SK-N-SH (cell line): ENCODE measurements at regions not wholly inside any gene's neighbourhood (a gene's known extent, or its start where the extent isn't known, plus 50 kb on each side); places are given as distances from the start of the nearest gene placed in this dataset.

Experiments used
- CTCF ChIA-PET: fragments of 300-600, 350-600 bp; formaldehyde crosslinking; extraction: SDS; loops from one replicate; lab custom pipeline; 2021; lab: Yijun Ruan, JAX
- POLR2A ChIA-PET: fragments of 350-600 bp; sonication (Branson Sonifier 250); formaldehyde crosslinking; extraction: SDS; loops from one replicate; lab custom pipeline; 2020; ENCODE audit warnings: antibody characterized with exemption, inconsistent platforms; lab: Yijun Ruan, JAX
- DNase-seq: peaks from one replicate; pipeline ENCODE4 v3.0.0; 2012
- H2AFZ ChIP-seq: fragments of 200-600 bp; sonication (generic); 2 replicates; pipeline ENCODE4 v1.8.1; 2016; ENCODE audit warnings: antibody characterized with exemption, mild to moderate bottlenecking, low read depth
- H3F3A ChIP-seq: fragments of 200-600 bp; sonication (generic); replicated peaks from 2 replicates; pipeline ENCODE3; 2016; ENCODE audit warnings: antibody characterized with exemption, mild to moderate bottlenecking; ENCODE audit not compliant: insufficient read depth
- H3K27ac ChIP-seq, 2 experiments: fragments of 200-500 bp in 1 of 2; fragments of 200-600 bp in 1 of 2; sonication (Bioruptor generic) in 1 of 2; sonication (generic), shearing (Covaris generic) in 1 of 2; 2 replicates each; pipeline versions ENCODE4 v1.5.1 to v1.6.1; 2014 to 2016; ENCODE audit warnings: low read depth in 2 of 2, inconsistent platforms in 1 of 2, low read length in 1 of 2, mild to moderate bottlenecking in 1 of 2, mixed read lengths in 1 of 2
- H3K27me3 ChIP-seq: fragments of 200-600 bp; sonication (generic), shearing (Covaris generic); 2 replicates; pipeline ENCODE4 v1.6.1; 2016; ENCODE audit warnings: mixed run types; ENCODE audit not compliant: insufficient read depth
- H3K36me3 ChIP-seq, 2 experiments: fragments of 200-500 bp in 1 of 2; fragments of 200-600 bp in 1 of 2; sonication (Bioruptor generic) in 1 of 2; sonication (generic) in 1 of 2; replicated peaks in 1 of 2; 2 replicates each; pipeline versions ENCODE3 to v1.5.1; 2014 to 2016; ENCODE audit warnings: low read length in 1 of 2, mild to moderate bottlenecking in 1 of 2; ENCODE audit not compliant: insufficient read depth in 2 of 2, control insufficient read depth in 1 of 2
- H3K4me1 ChIP-seq, 2 experiments: fragments of 200-500 bp in 1 of 2; fragments of 200-600 bp in 1 of 2; sonication (Bioruptor generic) in 1 of 2; sonication (generic), shearing (Covaris generic) in 1 of 2; 2 replicates each; pipeline versions ENCODE4 v1.5.1 to v1.6.1; 2014 to 2016; ENCODE audit warnings: low read depth in 1 of 2, low read length in 1 of 2, mixed run types in 1 of 2; ENCODE audit not compliant: insufficient read depth in 2 of 2, control insufficient read depth in 1 of 2
- H3K4me2 ChIP-seq: fragments of 200-600 bp; sonication (generic), shearing (Covaris generic); 2 replicates; pipeline ENCODE4 v1.6.1; 2017; ENCODE audit warnings: mixed run types
- H3K4me3 ChIP-seq, 2 experiments: fragments of 200-500 bp in 1 of 2; fragments of 200-600 bp in 1 of 2; sonication (Bioruptor generic) in 1 of 2; sonication (generic), shearing (Covaris generic) in 1 of 2; 2 replicates each; pipeline versions ENCODE4 v1.5.1 to v1.8.1; 2014 to 2016; ENCODE audit warnings: low read depth in 2 of 2, inconsistent platforms in 1 of 2, low read length in 1 of 2, mild to moderate bottlenecking in 1 of 2, mixed read lengths in 1 of 2, moderate library complexity in 1 of 2
- H3K79me2 ChIP-seq: fragments of 200-600 bp; sonication (generic); 2 replicates; pipeline ENCODE4 v1.8.1; 2017; ENCODE audit warnings: mild to moderate bottlenecking; ENCODE audit not compliant: insufficient read depth
- H3K9ac ChIP-seq: fragments of 200-600 bp; sonication (generic); 2 replicates; pipeline ENCODE4 v1.6.1; 2017; ENCODE audit warnings: mixed run types
- H3K9me2 ChIP-seq: fragments of 200-600 bp; sonication (generic); 2 replicates; pipeline ENCODE4 v1.6.1; 2017; ENCODE audit warnings: mixed run types
- H3K9me3 ChIP-seq: fragments of 200-600 bp; sonication (generic); 2 replicates; pipeline ENCODE4 v1.6.1; 2017; ENCODE audit warnings: mixed run types, mild to moderate bottlenecking, moderate library complexity
- H4K20me1 ChIP-seq: fragments of 200-600 bp; sonication (generic); 2 replicates; pipeline ENCODE4 v1.6.1; 2017; ENCODE audit warnings: mild to moderate bottlenecking, mixed run types; ENCODE audit not compliant: insufficient read depth
- CTCF ChIP-seq: fragments of 200-600 bp; sonication (generic); IDR thresholded peaks from 2 replicates; pipeline ENCODE4 v1.6.1; 2017; ENCODE audit warnings: antibody characterized with exemption, mild to moderate bottlenecking, moderate library complexity
- FOXM1 ChIP-seq: IDR thresholded peaks from 2 replicates; pipeline ENCODE4 v1.4.0; 2012; ENCODE audit warnings: low read depth, mild to moderate bottlenecking
- GABPA ChIP-seq: IDR thresholded peaks from 2 replicates; pipeline ENCODE4 v1.4.0; 2012; ENCODE audit warnings: low read depth, mild to moderate bottlenecking
- GATA2 ChIP-seq: sonication (generic); formaldehyde crosslinking; IDR thresholded peaks from 2 replicates; pipeline ENCODE4 v1.5.0; 2020; ENCODE audit warnings: mild to moderate bottlenecking, missing genetic modification reagents
- IRF3 ChIP-seq: fragments of 150-350 bp; IDR thresholded peaks from 2 replicates; pipeline ENCODE4 v1.6.1; 2016; ENCODE audit warnings: mild to moderate bottlenecking, low read depth, low read length
- JUND ChIP-seq: IDR thresholded peaks from 2 replicates; pipeline ENCODE4 v1.4.0; 2012
- NFIC ChIP-seq: IDR thresholded peaks from 2 replicates; pipeline ENCODE4 v1.4.0; 2012; ENCODE audit warnings: borderline replicate concordance
- NRF1 ChIP-seq: IDR thresholded peaks from 2 replicates; pipeline ENCODE4 v1.6.1; 2012; ENCODE audit warnings: low read depth, mild to moderate bottlenecking, low read length
- PBX3 ChIP-seq: IDR thresholded peaks from 2 replicates; pipeline ENCODE4; 2012
- POLR2AphosphoS5 ChIP-seq: IDR thresholded peaks from 2 replicates; pipeline ENCODE4 v1.6.1; 2012; ENCODE audit warnings: low read depth, low read length
- RCOR1 ChIP-seq: fragments of 150-350 bp; IDR thresholded peaks from 2 replicates; pipeline ENCODE4 v1.6.1; 2017; ENCODE audit warnings: antibody characterized with exemption, low read length
- RFX5 ChIP-seq: IDR thresholded peaks from 2 replicates; pipeline ENCODE4 v1.6.1; 2012; ENCODE audit warnings: mild to moderate bottlenecking, improper control_type of control experiment, low read length
- SMC3 ChIP-seq: IDR thresholded peaks from 2 replicates; pipeline ENCODE4 v1.6.1; 2012; ENCODE audit warnings: low read depth, low read length, improper control_type of control experiment
- TCF12 ChIP-seq: IDR thresholded peaks from 2 replicates; pipeline ENCODE4 v1.4.0; 2012
- USF1 ChIP-seq: IDR thresholded peaks from 2 replicates; pipeline ENCODE4 v1.4.0; 2012; ENCODE audit warnings: low read depth, borderline replicate concordance
- YY1 ChIP-seq: IDR thresholded peaks from 2 replicates; pipeline ENCODE4 v1.4.0; 2012; ENCODE audit warnings: low read depth, mild to moderate bottlenecking
- ZBTB33 ChIP-seq: IDR thresholded peaks from 2 replicates; pipeline ENCODE4 v1.4.0; 2012; ENCODE audit warnings: low read depth, borderline replicate concordance
- WGBS: methylation state at CpG from one replicate; pipeline ENCODE4 v1.1.6; 2017; ENCODE audit warnings: low lambda C conversion rate; 5-methylcytosine and 5-hydroxymethylcytosine counted together

- CTCF ChIA-PET = interaction anchor here (0.9 kb wide), 1 partner anchor 96 kb away, joined by 3 read pairs; no protein-coding TSS in a partner anchor
- no peak overlapping the region for H3K4me2 ChIP-seq
- no peaks in the 10 kb centered on the region for H3K79me2 ChIP-seq
- H3K27ac ChIP-seq = no peak overlapping the region
- no peak overlapping the region for H2AFZ ChIP-seq
- H3K4me3 ChIP-seq = no peak overlapping the region
- TF ChIP-seq YY1 = no peak
- no peak for TF ChIP-seq CTCF
- no peak for TF ChIP-seq RCOR1
- TF ChIP-seq NRF1 = no peak
- TF ChIP-seq TCF12 = no peak
- no peak for TF ChIP-seq GABPA
- no peak for TF ChIP-seq SMC3
- TF ChIP-seq FOXM1 = no peak
- TF ChIP-seq GATA2 (CRISPR knock-in tag) = no peak
- TF ChIP-seq POLR2AphosphoS5 = no peak
- TF ChIP-seq RFX5 = no peak
- no peak for TF ChIP-seq PBX3
- TF ChIP-seq ZBTB33 = no peak
- no peak for TF ChIP-seq JUND
- no peak for TF ChIP-seq USF1
- TF ChIP-seq NFIC = no peak
- no peak for TF ChIP-seq IRF3
- POLR2A ChIA-PET = no interaction called here
- peaks cover 4% of the 10 kb centered on the region for H3F3A ChIP-seq
- 79% methylated on average over 7 of the region's 7 CpGs for WGBS
- no peak for DNase-seq
- peaks cover 0 to 12% of the 10 kb centered on the region in 2 experiments; a peak in 1 of 4 replicates for H3K4me1 ChIP-seq
- no peaks in the 10 kb centered on the region for H3K27me3 ChIP-seq
- H4K20me1 ChIP-seq = no peaks in the 10 kb centered on the region
- H3K36me3 ChIP-seq = no peaks in the 10 kb centered on the region
- H3K9ac ChIP-seq = no peak overlapping the region
- H3K9me2 ChIP-seq = no peaks in the 10 kb centered on the region
- H3K9me3 ChIP-seq = no peaks in the 10 kb centered on the region
These were observed 102.9 kb downstream of the PFKFB3 start for GRCh38 chr10:6305401-6306321.
